ENCODE measurements at regions not wholly inside any gene's neighbourhood (a gene's known extent, or its start where the extent isn't known, plus 50 kb on each side); places are given as distances from the start of the nearest gene placed in this dataset.
"Not testable (repeated sequence)": the region's sequence is repeated elsewhere in the genome, so short reads cannot be mapped to it uniquely, and the experiment has no call there.

DNA sequence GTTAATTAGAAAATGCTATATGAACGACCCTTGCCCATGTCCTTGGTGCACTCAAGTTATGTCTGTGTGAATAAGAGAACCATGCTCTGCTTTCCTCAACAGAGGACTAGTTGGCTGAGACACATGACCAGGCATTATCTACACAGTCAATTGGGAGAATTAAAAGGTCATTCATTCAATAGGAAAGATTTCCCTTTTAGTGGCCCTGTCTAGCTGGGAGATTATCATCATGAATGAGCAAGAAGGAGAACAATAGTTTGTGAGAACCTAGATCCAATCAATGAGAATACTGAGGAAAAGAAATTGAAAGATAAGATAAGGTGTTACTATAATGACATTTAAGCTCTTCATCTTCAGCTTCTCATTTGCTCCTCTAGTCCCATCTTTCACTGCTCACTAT is 1033.4 kb upstream of the LCORL start:
- DNase-seq (ENCODE audit: low read depth in 2 of 2), result no peak

DNA sequence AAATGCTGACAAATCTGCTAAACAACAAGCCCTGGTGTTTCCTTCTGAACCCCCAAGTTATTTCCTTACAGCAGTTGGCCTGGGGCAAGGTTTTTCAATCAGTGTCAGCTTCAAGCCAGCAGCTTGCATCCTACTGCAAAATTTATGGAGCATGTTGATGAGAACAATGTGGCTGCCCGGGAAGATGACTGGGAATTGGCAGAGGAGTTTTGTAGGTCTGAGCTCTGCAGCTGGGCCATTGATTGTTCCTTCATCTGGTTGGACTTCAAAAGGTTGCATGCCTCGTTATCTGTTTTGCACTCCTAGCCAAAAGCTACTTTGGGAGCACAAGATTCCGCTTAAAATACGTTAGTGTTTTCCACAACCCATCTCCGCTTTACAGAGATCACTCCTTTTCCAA is 1030.3 kb upstream of the LCORL start:
- DNase-seq (ENCODE audit: low read depth in 2 of 2), result no peak

DNA sequence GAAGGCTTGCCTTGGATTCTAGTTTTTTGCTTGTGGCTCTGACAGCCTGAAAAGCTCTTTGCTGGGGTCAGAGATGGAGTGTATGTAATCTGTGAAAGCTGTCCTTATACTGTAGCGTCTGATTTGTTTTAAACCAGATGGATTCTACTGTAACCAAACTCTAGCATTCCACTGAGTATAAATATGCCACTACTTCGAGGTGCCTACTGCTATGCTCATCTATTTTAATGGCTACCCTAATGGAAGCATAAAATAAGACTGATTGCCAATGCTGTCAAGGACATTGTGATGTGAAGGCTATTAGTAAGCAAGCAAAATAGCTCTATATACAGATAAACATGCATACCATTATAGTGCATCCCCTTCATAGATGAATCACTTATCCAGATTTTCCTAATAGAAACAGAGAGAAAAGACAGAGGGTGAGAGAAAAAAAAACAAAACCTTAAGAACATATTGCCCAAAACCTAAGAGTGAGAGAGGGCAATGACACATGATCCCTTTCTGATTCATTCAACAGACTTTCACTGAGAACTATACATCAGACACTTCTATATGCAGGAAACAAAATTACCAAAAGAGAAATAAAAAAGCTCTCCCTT is 1025.8 kb upstream of the LCORL start:
- DNase-seq (ENCODE audit: low read depth in 2 of 2), result no peak

DNA sequence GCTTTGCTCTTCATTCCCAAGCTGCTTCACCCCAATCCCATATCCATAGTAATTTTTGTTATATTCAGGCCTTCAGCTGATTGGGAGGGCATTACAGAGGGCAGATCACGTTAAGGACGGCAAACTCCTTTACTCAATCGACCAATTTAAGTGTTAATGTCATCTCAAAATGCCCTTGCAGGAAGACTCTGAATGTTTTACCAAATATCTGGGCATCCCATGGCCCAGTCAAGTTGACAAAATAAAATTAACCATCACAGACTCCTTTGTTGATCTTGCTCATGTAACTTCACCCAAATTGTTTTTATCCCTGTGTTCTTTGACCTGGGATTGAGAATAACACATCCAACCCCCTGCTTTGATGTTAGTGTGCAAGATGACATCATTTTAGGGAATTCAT is 1018.3 kb upstream of the LCORL start:
- no peak for DNase-seq (ENCODE audit: low read depth in 2 of 2)

DNA sequence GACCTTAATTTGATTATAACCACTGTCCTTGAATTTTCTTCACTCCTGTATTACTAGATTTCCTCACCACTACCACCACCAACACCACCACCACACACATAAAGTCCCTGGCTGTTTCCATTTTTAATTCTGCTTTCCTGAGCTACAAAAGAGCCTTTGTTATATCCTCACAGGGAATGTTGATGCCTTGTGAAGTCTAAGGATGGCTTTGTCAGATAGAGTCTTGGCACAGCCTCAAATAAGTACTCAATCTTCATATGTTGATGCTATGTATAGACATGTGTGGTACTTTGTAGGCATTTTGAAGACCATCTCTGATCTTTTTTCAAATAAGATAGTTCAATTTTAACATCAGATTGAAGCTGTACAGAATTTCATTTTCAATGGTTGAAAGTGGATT is 1016.7 kb upstream of the LCORL start:
- DNase-seq (ENCODE audit: low read depth in 2 of 2), result no peak

DNA sequence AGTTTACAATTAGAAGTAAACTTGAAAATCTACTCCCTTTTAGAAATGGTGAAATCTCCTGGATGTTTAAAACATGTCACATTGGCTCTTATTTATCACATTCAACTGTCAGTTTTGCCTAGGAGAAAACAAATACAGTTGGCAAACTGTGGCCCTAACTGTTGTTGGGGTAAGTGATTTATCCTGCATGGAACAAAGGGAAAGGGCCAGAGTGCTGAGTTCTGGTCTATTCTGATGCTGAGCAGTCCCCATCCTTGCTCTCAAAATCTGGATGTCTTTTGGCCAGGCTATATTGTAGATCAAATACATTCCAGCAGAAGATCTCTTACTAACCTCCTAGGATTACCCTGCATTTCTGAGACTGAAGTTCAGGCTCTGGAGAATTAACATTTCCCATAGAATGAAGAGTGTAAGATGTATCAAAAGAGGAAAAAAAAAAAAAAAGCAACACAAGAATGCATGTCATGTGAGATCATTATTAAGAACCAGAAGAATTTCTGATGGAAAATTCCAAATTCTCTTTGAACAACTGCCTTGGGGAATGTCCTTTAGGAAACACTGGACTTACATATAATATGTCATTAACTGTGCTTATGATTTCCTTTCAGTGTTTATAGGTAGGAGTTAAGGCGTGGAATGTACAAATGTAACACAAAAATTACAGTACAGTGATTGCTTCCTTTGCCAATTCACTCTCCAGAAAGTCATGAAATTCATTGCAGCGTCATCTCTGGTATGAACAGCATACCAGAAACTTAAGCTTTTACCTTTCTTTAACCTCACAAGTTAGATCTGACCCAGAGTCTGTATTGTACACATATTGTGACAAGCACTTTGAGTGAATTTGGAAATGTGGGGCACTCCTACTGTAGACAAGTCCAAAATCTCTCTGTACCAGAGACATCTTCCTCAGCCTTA is 1012.5 kb upstream of the LCORL start:
- DNase-seq (ENCODE audit: low read depth in 2 of 2), result no peak

DNA sequence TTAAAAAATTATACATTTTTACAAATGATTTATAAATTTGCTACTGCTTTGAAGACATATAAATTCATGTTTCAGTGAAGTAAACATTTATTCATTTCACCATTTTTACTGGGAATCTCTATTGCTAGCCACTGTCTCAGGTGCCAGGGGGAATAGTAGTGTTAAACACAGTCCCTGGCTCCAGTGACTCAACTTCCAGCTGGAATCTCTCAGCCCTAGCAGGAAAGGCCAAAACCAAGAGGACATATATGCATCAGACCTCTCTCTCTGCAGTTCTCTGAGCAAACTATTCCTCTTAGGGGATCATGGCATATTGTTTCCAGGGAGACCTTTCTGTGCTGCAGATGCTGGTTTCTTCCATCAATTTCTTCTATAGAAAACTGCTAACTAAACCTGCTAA is 1009.0 kb upstream of the LCORL start:
- no peak for DNase-seq (ENCODE audit: low read depth in 2 of 2)

DNA sequence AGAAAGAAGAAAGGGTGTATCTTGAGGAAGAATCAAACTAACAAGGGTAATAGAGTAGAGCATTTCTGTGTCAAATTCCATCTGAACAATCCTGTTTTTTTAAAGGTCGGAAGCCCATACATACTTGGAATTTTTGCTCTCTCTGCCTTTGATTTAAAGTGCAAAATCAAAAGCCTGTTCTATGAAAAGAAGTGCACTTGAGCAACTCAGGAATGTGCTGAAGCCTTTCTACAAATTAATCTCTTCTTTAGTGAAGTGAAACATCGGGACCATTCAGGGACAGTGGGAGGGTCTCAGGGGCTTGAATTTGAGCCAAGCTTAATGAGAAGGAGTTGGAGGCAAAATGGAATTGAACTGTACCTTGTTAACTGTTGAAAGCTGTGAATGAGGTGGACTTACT is 1008.5 kb upstream of the LCORL start:
- peak; percentile 5 to 14 for DNase-seq (ENCODE audit: low read depth in 2 of 2)

DNA sequence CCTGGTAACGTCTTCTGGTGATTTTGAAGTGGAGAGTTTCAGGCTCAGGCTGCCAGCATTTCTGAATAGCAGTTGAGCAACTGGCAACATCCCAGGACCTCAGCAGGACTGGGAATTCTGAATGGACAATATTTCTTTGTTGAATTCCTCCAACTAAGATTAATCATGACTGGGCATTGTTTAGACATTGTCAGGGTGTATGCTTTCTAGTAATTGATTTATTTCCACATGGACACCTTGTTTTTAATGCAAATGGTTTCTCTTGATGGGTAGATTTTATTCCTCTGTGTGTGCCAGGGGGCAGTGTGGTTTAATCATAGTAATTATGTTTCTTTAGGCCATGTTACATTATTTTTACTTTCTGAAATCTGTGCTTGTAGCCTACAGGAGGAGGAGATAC is 1004.7 kb upstream of the LCORL start:
- DNase-seq (ENCODE audit: low read depth in 2 of 2), result no peak

DNA sequence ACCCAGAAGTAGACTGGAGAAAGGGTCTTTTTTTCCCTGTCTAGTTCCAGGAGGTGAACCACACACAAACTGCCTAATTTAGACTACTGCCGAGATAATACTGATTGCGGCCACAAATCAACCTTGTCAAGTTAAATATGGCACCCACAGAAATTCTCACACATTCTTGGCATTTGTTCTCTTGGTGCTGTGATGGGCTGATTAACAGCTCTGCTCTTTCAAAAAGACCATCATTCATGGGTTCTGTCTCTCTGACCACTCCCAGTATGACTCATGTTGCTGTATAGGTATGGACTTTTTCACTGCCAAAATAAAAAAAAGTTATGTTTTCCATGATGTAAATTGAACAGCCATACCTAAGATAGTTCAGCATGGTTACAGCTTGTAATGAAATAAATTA is 1003.5 kb upstream of the LCORL start:
- no peak for DNase-seq (ENCODE audit: low read depth in 2 of 2)

DNA sequence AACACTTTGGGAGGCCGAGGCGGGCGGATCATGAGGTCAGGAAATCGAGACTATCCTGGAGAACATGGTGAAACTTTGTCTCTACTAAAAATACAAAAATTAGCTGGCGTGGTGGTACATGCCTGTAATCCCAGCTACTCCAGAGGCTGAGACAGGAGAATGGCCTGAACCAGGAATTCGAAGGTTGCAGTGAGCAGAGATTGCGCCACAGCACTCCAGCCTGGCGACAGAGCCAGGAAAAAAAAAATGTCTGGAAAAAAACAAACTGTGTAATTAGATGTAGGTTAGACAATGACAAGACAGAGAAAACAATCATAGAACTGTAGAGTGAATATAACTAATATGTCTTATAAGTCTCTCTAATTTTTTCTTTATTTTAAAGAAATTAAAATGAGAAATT is 1002.5 kb upstream of the LCORL start:
- DNase-seq (ENCODE audit: low read depth in 2 of 2), result no peak

DNA sequence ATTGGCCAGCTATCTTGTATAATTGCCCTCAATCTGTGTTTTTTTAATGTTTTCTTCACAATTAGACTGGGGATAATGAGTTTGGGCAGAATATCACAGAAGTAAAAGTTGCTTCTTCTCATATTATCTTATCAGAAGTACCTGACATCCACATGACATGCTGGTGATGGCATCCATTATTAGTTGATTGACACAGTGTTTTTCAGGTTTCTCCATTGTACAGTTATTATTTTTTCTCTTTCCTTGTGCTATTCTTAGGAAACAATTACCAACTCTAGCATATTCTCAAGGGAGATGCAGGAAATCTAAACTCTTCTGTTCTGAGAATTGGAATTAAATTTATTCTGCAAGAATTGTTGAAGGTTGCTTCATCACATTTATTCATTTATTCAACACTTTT is 1000.1 kb upstream of the LCORL start:
- no peak for DNase-seq (ENCODE audit: low read depth in 2 of 2)

DNA sequence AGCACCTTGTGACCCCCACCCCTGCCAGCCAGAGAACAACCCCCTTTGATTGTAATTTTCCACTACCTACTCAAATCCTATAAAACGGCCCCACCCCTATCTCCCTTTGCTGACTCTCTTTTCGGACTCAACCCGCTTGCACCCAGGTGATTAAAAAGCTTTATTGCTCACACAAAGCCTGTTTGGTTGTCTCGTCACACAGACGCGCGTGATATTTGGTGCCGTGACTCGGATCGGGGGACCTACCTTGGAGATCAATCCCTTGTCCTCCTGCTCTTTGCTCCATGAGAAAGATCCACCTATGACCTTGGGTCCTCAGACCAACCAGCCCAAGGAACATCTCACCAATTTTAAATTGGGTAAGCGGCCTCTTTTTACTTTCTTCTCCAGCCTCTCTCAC is 995.0 kb upstream of the LCORL start:
- not testable (repeated sequence) for DNase-seq (ENCODE audit: low read depth in 2 of 2)

DNA sequence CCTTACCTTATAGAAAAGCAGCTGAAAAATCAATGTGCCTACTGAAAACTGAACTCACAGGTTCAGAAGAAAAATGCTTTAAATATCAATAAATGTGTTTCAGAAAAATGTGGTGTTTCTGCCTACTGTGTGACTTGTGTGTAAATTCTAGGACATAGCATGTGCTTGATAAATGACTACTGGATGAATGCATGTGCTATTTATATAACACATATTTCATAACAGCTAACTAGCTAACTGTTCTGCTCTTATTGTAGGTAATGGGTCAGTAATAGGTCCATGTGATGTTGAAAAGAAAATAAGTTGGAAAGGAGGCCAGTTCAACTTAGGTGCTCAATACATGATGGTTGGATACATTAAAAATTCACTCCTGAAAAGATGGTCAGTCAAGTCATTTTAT is 993.0 kb upstream of the LCORL start:
- DNase-seq (ENCODE audit: low read depth in 2 of 2), result no peak

DNA sequence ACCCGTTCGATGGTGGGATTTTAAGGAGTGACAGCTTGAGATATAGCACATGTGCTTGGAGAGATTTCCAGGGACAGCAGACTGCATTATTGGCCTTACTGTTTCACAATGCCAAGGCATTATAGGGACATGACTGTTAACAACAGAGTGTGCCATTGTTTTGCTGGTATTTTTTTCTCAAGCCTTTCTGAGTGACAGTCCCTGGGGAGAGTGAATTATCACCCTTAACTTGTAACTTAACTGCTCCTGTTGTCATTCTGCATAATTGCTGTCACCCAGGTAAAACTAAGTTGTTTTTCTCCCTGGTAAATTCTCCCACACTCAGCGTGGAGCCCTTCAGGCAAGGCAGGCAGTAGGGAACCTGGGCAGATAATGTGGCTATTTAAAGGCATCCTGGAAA is 989.2 kb upstream of the LCORL start:
- DNase-seq (ENCODE audit: low read depth in 2 of 2), result no peak

DNA sequence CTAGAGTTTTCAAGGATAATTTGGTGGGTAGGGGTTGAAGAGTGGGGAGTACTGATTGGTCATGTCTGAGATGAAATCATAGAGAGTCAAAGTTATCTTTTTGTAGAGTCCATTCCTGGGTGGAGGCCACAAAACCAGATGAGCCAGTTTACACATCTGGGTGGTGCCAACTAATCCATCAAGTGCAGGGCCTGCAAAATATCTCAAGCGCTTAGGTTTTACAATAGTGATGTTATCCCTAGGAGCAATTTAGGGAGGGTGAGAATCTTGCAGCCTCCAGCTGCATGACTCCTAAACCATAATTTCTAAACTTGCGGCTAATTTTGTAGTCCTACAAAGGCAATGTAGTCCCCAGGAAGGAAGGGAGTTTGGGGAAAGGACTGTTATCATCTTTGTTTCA is 988.3 kb upstream of the LCORL start:
- no peak for DNase-seq (ENCODE audit: low read depth in 2 of 2)

DNA sequence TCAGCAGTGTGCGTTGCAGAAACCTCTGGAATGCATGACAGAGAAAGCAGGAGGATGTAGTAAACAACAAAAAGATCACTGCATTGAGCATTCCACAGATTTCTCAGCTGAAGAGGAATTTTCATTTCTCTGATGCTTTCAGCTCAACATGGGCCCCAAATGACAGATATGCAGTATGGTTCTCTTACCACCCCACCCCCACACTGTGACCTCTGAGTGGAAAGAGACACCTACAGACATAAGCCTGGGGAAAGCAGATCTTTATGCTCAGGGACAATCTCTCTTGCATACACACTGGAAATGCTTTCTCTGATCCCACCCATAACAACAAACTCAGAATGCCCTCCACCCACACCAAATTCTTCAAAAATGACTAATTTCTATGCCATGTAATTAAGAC is 983.7 kb upstream of the LCORL start:
- peak; percentile 22 to 25 for DNase-seq (ENCODE audit: low read depth in 2 of 2)

DNA sequence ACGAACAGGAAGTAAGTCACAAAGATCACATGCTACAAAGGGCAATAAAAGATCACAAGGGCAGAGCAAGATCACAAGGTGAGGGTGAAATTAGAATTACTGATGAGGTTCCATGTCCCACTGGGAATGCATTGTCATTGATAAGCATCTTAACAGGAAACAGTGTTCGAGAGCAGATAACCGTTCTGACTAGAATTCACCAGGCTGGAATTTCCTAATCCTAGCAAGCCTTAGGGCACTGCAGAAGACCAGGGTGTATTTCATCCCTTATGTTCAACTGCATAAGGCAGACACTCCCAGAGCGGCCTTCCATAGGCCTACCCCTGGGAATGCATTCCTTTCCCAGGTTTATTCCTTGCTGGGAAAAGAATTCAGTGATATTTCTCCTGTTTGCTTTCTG is 980.6 kb upstream of the LCORL start:
- DNase-seq (ENCODE audit: low read depth in 2 of 2), result no peak

DNA sequence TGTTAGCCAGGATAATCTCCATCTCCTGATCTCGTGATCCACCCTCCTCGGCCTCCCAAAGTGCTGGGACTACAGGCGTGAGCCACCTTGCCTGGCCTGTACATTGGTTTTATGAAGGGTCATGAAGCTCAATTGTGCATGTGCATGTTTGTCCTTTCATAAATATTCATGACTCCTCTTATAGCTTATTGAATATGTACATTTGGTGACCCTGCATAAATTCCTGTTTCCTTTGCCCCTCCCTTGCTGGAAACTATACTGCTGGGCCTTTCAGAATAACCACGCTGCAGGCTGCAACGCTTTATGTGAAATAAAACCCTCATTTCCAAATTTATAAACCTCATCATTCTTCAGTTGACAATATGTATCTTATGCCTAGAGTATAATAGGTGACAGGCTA is 978.0 kb upstream of the LCORL start:
- DNase-seq (ENCODE audit: low read depth in 2 of 2), result no peak

DNA sequence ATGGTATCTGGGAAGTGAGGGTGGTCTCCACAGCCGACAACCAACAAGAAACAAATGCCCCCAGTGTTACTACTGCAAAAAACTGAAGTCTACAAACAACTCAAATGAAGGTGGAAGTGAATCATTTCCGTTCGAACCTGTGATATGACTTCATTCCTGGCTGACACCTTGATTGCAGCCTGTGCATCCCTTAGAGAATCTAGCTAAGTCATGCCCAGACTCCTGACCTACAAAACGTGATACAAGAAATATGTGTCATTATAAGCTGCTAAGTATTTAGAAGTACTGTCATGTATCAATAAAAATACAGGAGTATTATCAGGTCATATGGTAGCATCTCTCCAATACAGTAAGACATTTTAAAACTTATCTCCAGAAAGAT is 959.7 kb upstream of the LCORL start:
- no peak for DNase-seq (ENCODE audit: low read depth in 2 of 2)

DNA sequence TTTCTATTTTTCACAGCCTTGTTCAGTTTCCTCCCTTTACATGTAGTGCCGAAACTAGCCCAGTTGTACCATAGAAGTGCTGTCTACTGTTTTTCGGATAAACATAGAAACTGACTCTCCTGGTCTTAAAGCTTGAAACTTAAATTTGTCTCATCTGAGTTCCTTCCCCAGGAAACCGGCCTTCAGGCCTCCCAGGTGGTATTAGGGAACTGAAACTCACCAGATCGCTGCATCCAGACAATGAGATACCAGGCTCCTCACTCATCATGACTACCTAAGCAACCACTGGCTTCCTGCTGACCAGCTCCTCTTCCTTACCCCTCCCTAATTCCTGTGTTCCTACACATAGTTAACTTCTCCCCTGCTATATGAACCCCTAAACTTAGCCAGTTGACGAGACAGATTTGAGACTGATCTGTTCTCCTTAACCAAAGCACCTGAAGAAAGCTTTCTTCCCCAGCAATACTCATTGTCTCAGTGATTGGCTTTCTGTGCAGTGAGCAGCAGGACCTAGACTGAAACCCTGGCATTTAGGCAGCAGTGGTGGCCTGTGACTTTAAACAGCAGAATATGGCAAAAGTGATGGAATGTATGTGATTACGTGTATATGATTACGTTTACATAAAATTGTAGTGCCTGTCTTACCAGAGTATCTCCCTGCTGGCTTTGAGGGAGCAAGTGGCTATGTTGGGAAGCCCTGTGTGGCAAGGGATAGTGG is 959.1 kb upstream of the LCORL start:
- DNase-seq (ENCODE audit: low read depth in 2 of 2), result no peak

DNA sequence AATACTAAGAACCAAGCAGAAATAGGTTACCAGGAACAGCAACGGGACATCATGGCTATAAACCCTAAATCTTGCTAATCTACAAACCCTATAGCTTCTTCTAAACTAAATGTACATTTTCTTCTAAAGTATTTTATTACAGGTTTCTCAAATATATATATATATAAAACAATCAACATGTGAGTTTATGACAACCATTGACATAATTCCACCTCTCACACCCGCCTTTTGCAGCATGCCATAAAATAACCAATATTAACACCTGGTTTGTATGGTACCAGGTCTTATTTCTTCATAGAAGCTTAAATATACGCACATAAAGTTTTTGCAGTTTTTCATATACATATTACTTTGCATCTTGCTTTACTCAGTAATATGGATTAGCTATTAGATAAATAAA is 955.3 kb upstream of the LCORL start:
- no peak for DNase-seq (ENCODE audit: low read depth in 2 of 2)
